Peyer's patch (tissue), 4 donors: ENCODE measurements at regions not wholly inside any gene's neighbourhood (a gene's known extent, or its start where the extent isn't known, plus 50 kb on each side); places are given as distances from the start of the nearest gene placed in this dataset.

Experiments
- POLR2A ChIP-seq, 2 donors: fragments of 450-650 bp; IDR thresholded peaks; one replicate each; pipeline ENCODE4 v1.5.1; 2017; ENCODE audit warnings: antibody characterized with exemption in 2 of 2, mild to moderate bottlenecking in 2 of 2, moderate library complexity in 2 of 2
- TF ChIP-seq, protein P1 (sequence below), 6 experiments: fragments of 450-650 bp in 4 of 6; fragments of 200-600 bp in 2 of 6; sonication (generic) in 1 of 6; IDR thresholded peaks; one replicate each; pipeline ENCODE4 v1.5.1; 2017 to 2019; ENCODE audit warnings: antibody characterized with exemption in 6 of 6, mild to moderate bottlenecking in 3 of 6, moderate library complexity in 1 of 6

DNA sequence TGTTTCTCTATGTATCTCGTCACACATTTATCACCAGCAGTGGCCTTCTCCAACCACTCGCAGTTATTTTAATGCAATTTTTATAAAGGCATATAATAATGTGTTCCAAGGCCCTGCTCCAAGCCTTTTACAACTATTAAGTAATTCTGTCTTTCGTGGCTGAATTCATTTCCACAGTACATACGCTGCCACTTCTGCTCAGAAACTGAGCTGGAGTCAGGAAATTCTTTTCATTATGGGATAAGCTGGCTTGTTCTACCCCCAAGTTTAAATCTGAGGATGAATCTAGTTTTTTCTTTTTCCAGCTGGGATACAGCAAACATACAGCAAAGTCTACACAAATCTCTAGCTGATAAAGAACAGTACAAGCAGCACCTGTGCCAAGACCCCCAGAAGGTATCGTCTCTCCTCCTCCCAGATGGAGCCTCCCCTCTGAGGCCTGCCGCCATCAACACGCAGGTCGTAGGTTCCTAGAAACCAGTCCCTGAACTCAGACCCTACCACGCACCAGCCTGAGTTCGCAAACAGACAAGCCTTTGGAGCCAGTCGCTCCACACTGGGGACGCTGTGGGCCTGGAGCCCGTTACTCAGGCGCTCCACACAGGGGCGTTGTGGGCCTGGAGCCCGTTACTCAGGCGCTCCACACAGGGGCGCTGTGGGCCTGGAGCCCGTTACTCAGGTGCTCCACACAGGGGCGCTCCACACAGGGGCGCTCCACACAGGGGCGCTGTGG, 263.5 kb downstream of the THBS2 start:
- TF ChIP-seq, protein P1, sequence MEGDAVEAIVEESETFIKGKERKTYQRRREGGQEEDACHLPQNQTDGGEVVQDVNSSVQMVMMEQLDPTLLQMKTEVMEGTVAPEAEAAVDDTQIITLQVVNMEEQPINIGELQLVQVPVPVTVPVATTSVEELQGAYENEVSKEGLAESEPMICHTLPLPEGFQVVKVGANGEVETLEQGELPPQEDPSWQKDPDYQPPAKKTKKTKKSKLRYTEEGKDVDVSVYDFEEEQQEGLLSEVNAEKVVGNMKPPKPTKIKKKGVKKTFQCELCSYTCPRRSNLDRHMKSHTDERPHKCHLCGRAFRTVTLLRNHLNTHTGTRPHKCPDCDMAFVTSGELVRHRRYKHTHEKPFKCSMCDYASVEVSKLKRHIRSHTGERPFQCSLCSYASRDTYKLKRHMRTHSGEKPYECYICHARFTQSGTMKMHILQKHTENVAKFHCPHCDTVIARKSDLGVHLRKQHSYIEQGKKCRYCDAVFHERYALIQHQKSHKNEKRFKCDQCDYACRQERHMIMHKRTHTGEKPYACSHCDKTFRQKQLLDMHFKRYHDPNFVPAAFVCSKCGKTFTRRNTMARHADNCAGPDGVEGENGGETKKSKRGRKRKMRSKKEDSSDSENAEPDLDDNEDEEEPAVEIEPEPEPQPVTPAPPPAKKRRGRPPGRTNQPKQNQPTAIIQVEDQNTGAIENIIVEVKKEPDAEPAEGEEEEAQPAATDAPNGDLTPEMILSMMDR (IDR thresholded peaks at IDR 0.05) = no peak
- TF ChIP-seq POLR2A (IDR thresholded peaks at IDR 0.05) = no peak
